NB4 (cell line): ENCODE measurements at regions not wholly inside any gene's neighbourhood (a gene's known extent, or its start where the extent isn't known, plus 50 kb on each side); places are given as distances from the start of the nearest gene placed in this dataset.

ENCODE experiments used
- DNase-seq: peaks from one replicate; pipeline ENCODE4 v3.0.0; 2010; ENCODE audit warnings: low read depth
- H3K4me3 ChIP-seq: one replicate; pipeline ENCODE4 v1.5.1; 2011; ENCODE audit warnings: mild to moderate bottlenecking, low read depth, low read length, moderate library complexity
- CTCF ChIP-seq: IDR thresholded peaks from one replicate; pipeline ENCODE4 v1.5.1; 2012; ENCODE audit warnings: low read depth, low read length
- MAX ChIP-seq: IDR thresholded peaks from 2 replicates; pipeline ENCODE4 v1.6.1; 2011; ENCODE audit warnings: low read depth, low read length
- MYC ChIP-seq: IDR thresholded peaks from 2 replicates; pipeline ENCODE4 v1.6.1; 2011; ENCODE audit warnings: low read depth, low read length
- POLR2A ChIP-seq: IDR thresholded peaks from 2 replicates; pipeline ENCODE4 v1.6.1; 2011; ENCODE audit warnings: mild to moderate bottlenecking; ENCODE audit not compliant: insufficient read length; ENCODE audit errors: extremely low read depth

- TF ChIP-seq MAX (no peak), CTCF (no peak), POLR2A (no peak), MYC (no peak)
- H3K4me3 ChIP-seq, result no peak overlapping the region
- no peak for DNase-seq
Observed at GRCh38 chr7:69130396-69130795, 467.9 kb upstream of the AUTS2 start.

DNA sequence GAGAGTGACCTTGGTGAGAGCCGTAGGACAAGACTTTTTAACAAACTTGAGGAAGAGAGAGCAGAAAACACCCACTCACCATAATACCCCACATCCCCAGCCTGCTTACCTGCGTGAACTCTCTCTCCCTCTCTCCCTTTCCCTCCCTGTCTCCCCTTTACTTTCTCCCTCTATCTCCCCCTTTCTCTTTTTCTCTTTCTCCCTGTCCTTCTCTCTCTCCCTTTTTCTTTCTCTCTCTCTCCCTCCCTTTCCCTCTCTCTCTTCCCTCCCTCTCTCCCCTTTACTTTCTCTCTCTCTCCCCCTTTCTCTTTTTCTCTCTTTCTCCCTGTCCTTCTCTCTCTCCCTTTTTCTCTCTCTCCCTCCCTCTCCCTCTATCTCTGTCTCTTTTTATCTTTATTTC, 464.0 kb upstream of the AUTS2 start:
- DNase-seq, result no peak
- no peak overlapping the region for H3K4me3 ChIP-seq

GRCh38 chr7:69147631-69148030, 450.6 kb upstream of the AUTS2 start:
- no peak for TF ChIP-seq MYC
- no peak for DNase-seq
- H3K4me3 ChIP-seq, result no peak overlapping the region

More for the DNA sequence above, 464.0 kb upstream of the AUTS2 start:
- TF ChIP-seq MYC, result no peak
- no peak for TF ChIP-seq MAX

- H3K4me3 ChIP-seq, result no peak overlapping the region
- no peak for DNase-seq
- no peak for TF ChIP-seq CTCF
- TF ChIP-seq MAX, result no peak
- TF ChIP-seq POLR2A, result no peak
- TF ChIP-seq MYC, result no peak
Observed at GRCh38 chr7:69149804-69150782, 448.2 kb upstream of the AUTS2 start.

GRCh38 chr7:69162326-69162725, 435.9 kb upstream of the AUTS2 start:
- H3K4me3 ChIP-seq, result no peak overlapping the region
- TF ChIP-seq POLR2A, result no peak
- no peak for TF ChIP-seq MYC
- TF ChIP-seq MAX, result no peak
- TF ChIP-seq CTCF, result no peak
- no peak for DNase-seq

DNA sequence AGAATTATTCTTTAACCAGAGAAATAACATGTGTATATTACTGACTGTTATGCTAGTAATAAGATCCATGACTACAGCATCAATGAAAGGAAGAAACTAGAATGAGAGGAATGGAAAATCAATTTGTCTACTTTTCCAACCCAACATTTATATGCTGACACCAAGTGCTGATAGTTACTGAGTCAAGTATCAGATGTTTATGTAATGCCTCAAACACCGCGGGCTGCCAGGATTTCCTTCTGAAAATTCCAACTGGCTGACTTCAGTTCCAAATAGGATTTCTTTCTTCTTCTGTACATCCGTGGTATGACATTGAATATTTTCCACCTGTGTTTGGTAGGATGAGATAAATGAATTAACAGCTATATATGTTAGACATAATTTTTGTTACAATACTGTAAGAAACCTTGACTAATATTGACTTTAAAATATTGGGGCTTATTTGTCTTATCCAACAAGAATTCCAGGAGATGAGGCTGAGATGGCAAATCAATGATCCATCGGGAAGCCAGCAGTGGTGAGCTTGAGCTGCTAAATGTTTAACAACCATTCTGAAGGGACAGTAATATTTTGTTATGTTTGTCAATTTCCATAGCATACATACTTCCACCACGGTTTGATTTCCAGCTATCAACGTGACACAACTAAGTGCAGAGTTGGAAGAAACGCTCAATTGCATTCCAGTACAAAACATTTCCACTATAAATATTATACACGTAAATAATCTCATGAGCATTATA, 435.2 kb upstream of the AUTS2 start:
- no peak for TF ChIP-seq POLR2A
- TF ChIP-seq MYC, result no peak
- no peak for TF ChIP-seq MAX
- no peak for TF ChIP-seq CTCF
- H3K4me3 ChIP-seq, result no peak overlapping the region
- no peak for DNase-seq
